ENCODE measurements at regions not wholly inside any gene's neighbourhood (a gene's known extent, or its start where the extent isn't known, plus 50 kb on each side); places are given as distances from the start of the nearest gene placed in this dataset.
"Not testable (repeated sequence)": the region's sequence is repeated elsewhere in the genome, so short reads cannot be mapped to it uniquely, and the experiment has no call there.

DNA sequence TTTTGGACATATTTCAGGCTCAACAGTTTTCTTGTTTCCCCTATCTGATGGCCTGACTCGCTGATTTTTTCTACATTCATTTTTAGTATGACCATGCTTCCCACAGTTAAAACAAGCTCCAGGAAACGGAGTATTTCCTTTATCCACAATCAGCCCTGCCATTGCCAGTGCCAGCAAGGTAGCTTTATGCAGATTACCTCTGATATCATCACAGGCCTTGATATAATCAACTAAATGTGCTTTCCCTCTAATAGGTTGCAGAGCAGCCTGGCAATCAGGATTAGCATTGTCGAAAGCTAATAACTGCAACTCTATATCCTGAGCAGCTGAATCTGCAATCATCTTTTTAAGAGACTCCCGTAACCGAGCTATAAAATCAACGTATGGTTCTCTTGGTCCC lies 57.1 kb upstream of the FMNL2 start:
- TF ChIP-seq, protein P1, sequence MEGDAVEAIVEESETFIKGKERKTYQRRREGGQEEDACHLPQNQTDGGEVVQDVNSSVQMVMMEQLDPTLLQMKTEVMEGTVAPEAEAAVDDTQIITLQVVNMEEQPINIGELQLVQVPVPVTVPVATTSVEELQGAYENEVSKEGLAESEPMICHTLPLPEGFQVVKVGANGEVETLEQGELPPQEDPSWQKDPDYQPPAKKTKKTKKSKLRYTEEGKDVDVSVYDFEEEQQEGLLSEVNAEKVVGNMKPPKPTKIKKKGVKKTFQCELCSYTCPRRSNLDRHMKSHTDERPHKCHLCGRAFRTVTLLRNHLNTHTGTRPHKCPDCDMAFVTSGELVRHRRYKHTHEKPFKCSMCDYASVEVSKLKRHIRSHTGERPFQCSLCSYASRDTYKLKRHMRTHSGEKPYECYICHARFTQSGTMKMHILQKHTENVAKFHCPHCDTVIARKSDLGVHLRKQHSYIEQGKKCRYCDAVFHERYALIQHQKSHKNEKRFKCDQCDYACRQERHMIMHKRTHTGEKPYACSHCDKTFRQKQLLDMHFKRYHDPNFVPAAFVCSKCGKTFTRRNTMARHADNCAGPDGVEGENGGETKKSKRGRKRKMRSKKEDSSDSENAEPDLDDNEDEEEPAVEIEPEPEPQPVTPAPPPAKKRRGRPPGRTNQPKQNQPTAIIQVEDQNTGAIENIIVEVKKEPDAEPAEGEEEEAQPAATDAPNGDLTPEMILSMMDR (conservative IDR thresholded peaks at IDR 0.05; ENCODE audit: low read depth, low read length), result not testable (repeated sequence)
- TF ChIP-seq EZH2phosphoT487 (IDR thresholded peaks at IDR 0.05; ENCODE audit: borderline replicate concordance, low read length), result not testable (repeated sequence)

Measured in PC-3 (cell line).